NCI-H2227 (cell line): ENCODE measurements at regions not wholly inside any gene's neighbourhood (a gene's known extent, or its start where the extent isn't known, plus 50 kb on each side); places are given as distances from the start of the nearest gene placed in this dataset.

Experiments used
- DNase-seq: peaks from one replicate; lab custom pipeline; 2025; ENCODE audit not compliant: unreplicated experiment; lab: John Stamatoyannopoulos, UW

DNA sequence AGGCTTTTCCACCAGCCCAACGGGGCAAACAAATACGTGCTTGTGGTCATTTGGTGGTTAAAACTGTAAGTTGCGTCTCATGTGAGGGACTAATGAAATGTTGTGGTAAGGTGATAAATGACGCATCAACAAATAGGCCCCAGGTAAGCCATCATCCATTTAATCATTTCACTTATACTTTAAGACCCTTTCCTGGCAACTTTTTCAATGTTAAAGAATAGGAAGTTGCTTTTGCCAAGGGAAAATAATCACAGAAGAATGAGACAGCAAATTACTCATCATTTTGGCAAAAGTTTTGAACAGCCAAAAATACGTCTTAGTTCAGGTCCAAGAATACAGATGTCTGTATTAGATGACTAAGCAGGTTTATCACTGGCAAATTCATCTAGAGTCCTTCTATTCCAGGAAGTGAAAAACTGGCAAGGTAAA, 660.4 kb downstream of the SLITRK1 start:
- no peak for DNase-seq

DNA sequence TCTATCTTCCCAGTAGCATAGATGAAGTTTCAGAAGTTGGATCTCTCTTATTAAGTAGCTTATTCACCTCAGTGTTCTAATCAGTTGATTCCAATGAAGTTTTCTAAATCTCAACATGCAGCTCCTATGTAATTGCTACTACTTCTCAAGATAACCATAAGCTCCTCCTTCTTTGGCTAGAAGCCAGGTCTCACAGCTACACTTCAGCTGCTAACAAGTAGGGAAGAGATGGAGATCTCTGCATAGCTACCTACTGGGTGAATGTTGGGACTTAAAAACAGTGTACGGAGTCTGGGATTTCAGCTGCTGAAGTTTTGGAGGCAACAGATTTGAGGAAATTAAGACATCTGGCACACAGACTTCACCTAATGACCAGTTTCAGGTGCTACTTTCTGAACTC, 661.0 kb downstream of the SLITRK1 start:
- no peak for DNase-seq

GRCh38 chr13:83220241-83220640, 662.0 kb downstream of the SLITRK1 start:
- no peak for DNase-seq

GRCh38 chr13:83219832-83220231, 662.4 kb downstream of the SLITRK1 start:
- no peak for DNase-seq

DNA sequence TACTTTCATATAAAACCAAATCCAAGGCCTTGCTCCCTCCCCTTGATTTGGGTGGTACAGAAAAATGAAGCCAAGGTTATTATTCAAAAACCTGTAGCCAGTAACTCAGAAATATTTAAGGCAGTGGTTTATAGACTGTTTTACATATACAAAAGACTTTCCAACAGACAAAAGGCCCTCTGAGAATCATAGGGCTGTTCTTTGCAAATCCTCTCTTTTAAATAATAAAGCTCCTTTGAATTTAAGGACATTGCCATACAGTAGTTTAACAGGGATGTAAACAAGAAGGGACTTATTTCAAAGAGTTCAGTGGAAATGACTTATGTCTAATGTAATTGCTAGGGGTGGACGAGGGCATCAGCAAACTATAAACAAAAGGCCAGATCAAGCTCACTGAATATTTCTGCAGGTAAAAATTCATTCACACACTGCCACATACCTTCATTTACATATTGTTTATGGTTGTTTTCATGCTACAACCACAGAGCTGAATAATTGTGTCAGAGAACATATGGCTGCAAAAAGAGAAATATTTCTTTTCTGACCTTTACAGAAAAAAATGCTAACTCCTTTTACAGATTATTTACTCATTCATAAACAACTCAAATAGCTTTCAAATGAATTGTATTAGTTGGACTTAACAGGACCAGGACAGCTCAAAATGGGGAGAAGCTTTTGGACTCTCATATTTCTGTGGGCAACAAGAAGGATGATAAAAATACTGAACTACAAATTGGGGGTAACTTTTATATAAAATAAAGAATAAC, 665.6 kb downstream of the SLITRK1 start:
- no peak for DNase-seq

DNA sequence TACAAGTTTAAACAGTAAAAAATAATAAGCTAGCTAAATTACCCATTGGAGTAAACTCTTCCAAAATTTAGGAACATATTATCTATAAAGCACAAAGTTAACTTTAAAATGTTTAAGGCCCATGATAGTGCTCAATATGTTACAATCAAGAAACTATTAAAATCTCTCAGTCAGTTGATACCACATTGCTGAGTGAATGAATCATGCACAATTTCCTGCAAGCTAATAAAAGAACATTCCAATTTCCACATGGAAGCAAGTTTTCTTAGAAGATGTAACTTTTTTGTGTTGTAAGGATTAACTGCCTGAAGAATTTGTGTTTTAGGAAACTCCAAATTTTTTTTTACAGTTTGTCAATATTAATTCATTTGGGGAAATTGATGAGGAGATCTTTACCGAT, 666.6 kb downstream of the SLITRK1 start:
- no peak for DNase-seq

GRCh38 chr13:83214452-83214851, 667.8 kb downstream of the SLITRK1 start:
- DNase-seq, result no peak

DNA sequence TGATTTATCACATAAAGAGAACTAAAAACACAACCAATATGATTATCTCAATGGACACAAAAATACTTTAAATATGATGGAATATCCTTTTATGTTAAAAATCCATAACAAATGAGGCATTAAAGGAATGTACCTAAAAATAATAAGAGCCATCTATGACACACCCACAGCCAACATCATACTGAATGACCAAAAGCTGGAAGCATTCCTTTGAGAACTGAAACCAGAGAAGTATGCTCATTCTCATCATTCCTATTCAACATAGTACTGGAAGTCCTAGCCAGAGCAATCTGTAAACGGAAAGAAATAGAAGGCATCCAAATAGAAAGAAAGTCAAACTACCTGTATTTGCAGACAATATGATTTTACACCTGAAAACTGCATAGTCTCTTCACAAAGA, 671.0 kb downstream of the SLITRK1 start:
- DNase-seq, result no peak

GRCh38 chr13:83204886-83205285, 677.4 kb downstream of the SLITRK1 start:
- DNase-seq, result no peak

DNA sequence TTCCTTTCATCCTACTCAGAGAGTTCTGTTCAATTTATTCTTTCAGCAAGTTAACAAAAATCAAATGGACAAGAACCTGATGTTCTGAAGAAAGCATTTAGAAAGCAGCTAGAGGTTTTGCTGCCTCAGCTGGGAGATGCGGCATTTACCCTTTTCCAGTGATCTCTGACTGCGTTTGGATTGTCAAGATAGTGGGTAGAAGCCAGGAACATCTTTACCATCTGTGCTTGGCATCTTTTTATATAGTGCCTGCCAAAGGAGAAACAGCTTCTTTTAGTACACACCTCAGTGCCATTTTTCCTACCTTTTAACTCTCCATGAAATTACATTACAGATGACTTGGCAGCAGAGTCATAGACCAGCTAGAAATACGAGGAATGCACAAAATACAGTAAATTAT, 680.8 kb downstream of the SLITRK1 start:
- no peak for DNase-seq

GRCh38 chr13:83197316-83197715, 685.0 kb downstream of the SLITRK1 start:
- DNase-seq, result no peak

- no peak for DNase-seq
Measured at GRCh38 chr13:83190020-83190419, 692.3 kb downstream of the SLITRK1 start.

DNA sequence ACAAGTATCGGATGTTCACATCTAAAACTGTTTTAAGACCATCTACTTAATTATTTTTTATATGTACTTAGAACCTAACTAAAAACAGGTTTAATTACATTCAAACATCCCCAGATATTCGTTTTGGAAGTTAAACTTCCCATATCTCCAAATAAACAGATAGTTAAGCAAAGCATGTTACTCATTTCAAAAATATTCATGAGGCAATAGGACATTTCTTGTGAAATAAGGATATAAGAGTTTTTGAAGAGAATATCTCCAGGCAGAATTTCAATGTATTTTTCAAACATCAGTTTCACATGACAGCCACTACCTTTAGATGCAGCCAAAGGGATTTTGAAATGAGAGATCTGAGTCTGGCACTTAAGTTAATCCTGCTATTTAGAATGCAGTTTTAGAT, 697.5 kb downstream of the SLITRK1 start:
- DNase-seq, result no peak

DNA sequence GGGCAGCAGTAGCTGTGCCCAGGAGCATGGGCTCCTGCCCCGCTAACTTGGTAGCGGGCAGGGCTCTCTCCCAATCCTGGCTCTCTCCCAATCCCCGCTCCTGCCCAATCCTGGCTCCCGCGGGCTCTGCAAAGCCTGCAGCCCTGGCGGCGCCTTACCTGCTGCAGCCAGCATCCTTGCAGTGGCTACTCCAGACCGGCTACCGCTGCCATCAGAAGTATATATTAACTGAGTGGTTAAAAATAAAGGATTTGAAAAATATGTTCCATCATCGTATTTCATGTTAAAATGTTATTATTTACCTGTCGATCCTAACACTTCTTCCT, 698.2 kb downstream of the SLITRK1 start:
- no peak for DNase-seq

DNA sequence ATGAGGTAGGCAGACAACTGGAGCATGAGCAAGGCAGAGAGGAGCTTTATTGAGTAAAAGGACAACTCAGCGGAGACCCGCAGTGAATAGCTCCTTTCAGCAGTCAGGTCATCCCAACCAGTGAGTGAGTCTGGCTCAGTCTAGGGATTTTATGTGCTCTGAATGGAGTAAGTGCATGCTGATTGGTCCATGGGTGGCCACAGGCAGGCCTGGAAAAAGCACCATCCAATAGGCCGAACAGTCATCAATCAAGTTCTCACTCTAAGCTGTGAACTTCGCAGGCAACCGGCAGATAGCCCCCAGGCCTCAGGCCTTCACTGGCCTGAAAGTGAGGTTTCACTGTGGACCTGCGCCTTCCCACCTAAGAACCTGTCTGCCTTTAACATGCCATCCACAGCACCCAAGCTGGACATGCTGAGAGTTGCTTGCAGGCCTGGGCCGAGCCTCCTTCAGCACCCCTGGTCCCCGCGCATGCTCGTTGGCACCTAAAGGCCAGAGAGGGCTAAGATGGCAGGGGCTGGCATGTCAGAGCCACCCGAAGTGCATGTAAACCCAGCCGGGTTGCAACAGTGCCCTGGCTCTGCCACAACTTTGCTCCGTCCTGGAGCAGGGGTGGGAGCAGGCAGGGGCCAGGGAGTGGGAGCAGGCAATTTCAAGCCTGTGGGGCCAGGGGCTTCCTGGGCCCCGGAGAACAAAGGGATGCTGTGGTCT, 698.7 kb downstream of the SLITRK1 start:
- no peak for DNase-seq

DNA sequence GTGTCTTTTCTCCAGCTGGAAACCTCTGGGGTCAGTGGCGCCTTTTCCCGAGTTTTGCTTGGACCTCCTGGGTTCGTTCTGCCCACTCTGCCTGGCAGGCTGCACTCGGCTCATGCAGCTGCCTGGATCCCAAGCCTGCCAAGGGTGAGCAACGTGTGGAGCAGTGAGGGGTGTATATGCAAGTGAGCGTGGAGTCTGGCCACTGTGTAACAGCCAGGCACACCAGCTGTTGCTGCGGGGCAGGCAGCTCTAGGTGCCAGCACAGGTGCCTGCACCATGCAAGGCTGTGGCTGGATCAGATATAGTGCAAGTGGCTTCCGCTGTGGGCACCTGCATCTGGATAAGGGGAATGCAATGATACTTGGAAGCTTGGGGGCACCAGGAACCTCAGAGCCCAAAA, 699.4 kb downstream of the SLITRK1 start:
- DNase-seq, result no peak

DNA sequence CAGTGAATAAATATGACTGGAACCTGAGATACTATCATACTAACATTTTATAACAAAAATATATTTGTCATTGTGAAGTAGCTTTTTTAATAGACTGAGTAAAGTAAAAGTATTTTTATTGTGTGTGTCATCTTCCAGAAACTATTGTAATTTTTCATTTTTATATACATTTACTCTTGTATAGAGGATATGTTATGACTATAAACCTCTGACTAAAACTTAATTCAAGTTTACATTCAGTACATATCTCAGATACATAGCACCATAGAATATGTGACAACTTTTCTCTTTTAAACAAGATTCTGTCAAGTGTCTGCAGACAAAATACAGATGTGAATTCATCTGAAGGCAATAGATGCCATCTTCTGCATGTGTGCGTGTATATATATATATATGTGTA, 704.3 kb downstream of the SLITRK1 start:
- no peak for DNase-seq

GRCh38 chr13:83168590-83168989, 713.7 kb downstream of the SLITRK1 start:
- DNase-seq, result no peak

GRCh38 chr13:83167203-83167602, 715.1 kb downstream of the SLITRK1 start:
- DNase-seq, result no peak

DNA sequence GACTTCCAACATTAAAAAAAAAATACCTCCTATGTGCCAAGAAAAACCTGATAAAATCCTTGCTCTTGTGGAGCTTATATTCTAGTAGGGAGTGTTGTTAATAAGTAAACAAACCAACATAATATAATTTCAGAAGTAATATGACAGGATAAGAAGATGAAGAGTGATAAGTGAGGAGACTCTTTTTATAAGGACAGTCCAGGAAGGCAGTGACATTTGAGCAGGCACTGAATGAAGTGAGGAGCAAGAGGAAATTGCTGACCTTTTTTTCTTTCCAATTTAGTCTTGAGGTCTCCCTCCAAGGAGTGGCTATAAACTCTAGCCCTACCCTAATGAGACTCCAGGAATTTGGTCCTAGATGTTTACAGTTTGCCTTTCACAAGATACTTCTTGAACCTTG, 715.7 kb downstream of the SLITRK1 start:
- no peak for DNase-seq

GRCh38 chr13:83162493-83162892, 719.8 kb downstream of the SLITRK1 start:
- no peak for DNase-seq

DNA sequence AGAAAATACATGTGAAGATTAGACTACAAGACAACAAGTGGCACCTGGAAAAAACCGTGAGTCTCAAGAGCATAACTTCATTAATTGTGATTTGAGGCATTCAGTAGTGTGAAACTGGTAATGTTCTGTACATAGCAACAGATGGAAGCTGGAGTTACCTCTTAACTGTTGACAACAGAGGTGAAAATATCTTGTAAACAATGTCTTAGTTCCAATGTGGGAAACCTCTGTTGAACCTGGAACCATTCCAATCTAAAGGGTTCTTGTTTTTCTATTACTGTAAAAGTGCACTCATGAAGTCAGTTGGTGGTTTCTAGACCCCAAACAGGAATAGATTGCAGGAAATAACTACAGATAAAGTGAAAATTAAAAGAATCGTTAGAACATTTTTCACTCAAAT, 728.4 kb downstream of the SLITRK1 start:
- no peak for DNase-seq

DNA sequence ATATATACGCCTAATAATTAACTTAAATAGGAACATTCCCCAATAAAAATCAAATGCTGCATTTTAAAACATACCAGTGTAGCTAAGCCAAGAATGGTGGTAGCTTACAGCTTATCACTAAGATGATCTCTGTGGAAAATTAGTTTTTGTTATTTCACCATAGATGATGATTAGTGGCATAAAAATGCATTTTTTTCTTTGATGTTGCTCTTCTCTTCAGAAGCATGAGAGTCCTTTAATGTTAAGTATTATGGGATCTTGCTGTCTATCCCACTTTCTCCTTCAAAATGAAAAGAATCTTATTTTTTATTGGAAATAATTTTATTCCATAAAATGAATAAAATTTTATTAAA, 731.0 kb downstream of the SLITRK1 start:
- no peak for DNase-seq
